GM19452 (cell line): ENCODE measurements at regions not wholly inside any gene's neighbourhood (a gene's known extent, or its start where the extent isn't known, plus 50 kb on each side); places are given as distances from the start of the nearest gene placed in this dataset.

Experiments used
- ATAC-seq: cut with Tn5 transposase; IDR thresholded peaks from one replicate; pipeline ENCODE4 v1.9.1; 2021; ENCODE audit not compliant: unreplicated experiment

DNA sequence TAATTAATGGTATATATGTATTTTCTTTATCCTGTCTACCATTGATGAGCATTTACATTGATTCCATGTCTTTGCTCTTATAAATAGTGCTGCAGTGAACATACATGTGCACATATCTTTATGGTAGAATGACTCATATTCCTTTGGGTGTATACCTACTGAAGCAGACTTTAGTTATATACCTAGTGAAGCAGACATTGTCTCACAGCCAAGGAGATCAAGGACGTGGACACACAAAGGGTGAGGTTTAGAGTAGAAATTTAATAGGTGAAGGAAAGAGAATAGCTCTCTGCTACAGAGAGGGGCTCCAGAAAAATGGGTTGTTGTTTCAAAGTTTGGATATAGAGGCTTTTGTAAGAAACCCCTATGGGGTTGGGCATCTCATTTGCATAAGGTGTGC, 700.3 kb downstream of the CDH11 start:
- ATAC-seq = no peak

DNA sequence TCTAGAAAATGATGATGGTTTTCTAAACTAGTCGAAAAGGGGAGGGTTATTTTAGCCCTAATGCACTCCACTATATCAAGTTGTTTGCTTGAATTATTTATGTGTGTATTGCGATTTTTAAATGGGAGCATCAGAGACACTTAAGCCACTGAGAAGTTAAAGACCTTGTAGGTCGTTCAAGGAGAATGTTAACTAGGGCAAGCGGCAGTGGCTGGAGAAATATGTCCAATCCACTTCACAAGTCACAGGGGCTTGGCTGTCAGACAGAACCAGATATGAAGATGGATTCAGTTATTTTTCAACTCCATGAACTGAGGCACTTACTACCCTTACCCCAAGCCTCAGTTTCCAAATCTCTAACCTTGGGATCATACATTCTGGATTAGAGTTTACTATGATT, 702.0 kb downstream of the CDH11 start:
- no peak for ATAC-seq

DNA sequence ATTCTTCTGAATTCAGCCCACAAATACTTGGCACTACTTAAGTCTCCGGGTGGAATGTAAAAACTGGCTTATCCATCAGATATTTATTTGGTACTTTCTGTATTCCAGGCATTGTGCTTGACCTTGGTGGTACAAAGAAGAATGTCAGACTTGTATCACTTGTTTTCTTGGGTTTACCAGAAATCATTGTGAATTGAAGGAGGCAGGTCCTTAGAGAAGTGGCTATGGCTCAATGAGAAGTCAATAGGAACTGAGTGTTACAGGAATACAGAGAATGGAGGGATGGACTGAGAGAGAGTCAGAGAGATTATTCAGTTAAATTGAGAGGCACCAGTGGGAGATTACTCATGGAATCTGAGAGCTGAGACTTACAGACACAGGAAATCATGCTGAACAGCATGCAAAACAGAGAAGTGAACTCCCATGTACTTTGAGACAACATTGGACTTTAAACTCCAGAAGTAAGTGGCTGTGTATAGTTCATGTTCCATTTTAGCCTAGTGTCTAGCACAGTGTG, 704.1 kb downstream of the CDH11 start:
- ATAC-seq = no peak

DNA sequence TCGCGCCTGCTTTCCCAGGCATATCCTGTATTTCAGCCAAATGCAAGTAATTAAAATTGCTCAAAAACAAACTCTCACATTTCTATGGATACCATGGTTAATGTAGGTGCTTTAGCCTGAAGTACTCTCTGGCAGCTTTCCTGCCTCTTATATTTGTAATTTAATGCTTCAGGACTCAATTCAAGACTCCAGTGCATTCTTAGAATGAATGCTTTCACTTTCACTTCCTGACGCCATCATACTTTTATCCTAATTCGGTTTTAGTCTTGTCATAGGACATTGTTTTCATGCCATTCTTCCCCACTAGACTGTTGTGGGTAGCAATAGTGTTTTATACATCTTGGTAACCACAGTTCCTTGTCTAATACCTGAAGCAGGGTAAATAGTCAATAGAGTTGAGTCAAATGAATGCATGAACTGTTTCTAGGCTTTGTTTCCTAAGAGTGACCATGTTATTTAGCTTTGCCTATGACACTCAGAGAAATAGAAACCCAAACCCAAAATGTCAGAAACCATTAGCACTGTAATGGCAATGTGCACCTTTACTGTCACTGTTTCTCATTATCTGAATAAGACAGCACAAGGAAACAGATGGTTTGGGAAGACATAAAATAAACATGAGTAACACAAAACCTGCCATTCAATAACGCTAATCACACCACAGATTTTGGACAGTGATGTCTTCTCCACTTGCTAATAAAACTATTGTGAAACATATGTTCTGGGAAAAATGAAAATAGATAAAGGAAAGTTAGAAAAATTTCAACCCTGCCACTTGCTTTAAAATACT, 705.5 kb downstream of the CDH11 start:
- no peak for ATAC-seq

DNA sequence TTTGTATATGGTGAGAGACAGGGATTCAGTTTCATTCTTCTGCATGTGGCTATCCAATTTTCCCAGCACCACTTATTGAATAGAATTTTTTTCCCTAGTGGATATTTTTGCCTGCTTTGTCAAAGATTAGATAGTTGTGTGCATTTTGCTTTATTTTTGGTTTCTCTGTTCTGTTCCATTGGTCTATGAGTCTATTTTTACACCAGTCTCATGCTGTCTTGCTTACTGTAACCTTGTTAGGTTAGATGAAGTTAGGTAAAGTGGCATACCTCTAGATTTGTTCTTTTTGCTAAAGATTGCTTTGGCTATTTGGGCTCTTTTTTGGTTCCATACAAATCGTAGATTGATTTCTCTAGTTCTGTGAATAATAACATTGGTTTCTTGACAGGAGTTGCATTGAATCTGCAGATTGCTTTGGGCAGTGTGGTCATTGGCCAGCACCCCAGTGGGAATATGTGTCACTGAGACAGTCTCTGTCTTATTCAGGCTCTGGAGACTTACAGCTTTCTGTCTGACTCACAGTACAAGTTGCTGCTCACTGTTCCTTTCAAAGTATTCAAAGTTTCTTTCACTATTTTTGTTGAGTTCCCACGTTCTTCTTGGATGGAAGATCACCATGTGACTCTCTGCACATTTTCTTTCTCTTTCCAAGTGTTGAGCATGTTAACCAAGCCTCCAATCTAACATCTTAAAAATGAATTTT, 709.1 kb downstream of the CDH11 start:
- ATAC-seq = no peak

DNA sequence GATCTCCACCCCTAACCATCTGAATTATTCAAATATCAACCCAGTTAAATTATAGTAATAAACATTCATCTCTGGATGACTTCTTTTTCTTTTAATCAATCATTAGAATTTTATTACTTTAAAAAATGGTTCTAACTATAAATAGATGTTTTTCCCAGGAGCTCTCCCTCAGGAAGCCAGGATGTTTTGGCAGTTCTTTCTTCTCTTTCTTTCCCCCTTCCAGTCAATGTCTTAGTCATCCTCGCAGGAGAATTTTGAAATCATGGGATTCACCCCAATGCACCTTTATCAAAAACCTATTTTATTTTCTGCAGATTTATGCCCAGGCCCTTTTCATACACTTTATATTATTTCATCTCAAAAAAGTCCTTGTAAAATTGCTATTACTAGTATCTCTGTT, 711.6 kb downstream of the CDH11 start:
- no peak for ATAC-seq

DNA sequence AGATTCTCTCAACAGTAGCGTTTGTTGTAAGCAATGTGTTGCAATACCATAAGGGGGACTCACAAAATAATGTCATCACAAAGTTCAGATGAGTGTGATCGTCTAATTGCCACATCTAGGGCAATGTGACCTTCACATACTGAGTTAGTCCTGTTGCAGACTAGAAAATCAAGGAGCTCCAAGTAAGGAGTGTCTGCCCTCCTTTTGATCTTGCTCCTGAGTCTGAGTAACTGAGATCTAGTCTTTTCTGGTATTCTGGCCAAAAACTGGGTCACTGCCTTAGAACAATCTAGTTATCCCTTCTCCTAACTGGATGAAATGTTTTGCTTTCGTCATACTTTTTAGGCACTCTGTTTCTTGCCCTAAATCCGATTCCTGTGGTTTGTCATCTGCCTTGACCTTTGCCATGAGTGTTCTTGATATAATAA, 712.1 kb downstream of the CDH11 start:
- ATAC-seq = no peak

DNA sequence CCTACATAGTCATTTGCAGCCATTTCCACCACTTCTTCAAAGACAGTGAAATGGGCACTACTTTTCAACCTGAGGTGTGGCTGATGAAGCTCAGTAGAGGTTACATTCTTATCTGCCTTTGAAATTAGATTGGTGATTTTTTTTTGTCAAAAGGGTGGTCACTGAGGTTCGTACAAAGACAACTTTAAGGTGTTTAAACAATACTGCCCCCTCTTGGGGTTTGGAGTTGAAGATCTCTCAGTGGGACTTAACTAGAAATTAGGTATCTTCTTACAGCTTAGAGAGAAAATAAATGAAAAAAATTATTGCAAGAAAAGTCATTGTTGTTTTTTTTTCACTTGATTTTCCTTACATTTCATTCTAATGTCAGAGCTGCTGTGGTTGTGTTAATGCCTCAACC, 713.2 kb downstream of the CDH11 start:
- no peak for ATAC-seq

DNA sequence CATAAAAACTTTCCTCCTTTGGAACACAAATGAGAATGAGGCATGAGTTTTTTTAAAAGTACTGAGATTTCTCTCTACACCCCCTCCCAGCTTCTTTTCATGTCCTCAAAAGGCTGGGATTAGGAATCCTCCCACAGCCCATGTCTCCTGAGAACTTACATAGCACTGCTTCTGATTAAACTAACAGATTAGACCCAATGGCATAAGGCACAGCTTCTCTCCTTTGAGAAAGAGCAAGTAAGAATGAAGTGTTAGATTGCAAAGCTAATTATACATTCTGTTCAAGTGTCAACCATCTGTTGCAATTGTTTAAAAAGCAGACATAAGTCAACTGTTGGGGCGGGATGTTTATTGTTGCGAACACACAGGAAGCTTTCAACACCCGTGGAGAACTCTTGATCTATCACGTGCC, 715.1 kb downstream of the CDH11 start:
- no peak for ATAC-seq

DNA sequence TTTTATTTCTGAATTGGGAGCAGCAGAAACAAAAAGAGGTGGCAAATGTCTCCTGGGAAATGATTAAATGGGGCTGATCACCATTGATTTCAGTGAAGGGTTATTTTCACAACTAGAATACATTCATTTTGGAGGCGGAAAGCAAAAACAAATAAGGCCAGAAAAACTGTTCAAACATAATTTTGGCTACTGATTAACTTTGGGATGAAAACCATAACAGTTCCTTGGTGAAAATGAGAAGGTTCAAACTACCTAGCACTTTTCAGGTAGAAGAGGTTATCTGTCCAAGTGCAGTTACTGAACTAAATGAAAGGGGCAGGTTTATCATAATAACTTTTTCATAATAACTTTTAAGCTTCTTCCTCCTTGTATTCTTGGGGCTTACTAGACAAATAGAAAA, 718.5 kb downstream of the CDH11 start:
- no peak for ATAC-seq

DNA sequence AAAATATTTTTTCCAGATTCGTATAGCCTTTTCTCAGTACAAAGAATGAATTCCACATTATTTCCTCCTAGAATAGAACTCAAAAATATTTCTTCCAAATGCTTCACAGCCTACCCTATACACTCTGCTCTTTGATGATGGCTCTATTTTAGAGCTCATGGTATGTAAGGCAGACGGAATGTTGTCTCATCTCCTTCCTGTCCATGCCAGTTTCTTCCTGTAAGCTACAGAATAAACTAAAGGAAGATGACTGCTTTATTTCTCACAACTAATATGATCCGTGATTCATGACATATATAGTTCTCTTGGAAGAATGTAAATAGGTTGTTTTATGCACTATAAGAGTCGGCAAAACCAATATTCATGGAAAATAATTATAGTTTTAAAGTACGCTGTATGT, 723.1 kb downstream of the CDH11 start:
- no peak for ATAC-seq

DNA sequence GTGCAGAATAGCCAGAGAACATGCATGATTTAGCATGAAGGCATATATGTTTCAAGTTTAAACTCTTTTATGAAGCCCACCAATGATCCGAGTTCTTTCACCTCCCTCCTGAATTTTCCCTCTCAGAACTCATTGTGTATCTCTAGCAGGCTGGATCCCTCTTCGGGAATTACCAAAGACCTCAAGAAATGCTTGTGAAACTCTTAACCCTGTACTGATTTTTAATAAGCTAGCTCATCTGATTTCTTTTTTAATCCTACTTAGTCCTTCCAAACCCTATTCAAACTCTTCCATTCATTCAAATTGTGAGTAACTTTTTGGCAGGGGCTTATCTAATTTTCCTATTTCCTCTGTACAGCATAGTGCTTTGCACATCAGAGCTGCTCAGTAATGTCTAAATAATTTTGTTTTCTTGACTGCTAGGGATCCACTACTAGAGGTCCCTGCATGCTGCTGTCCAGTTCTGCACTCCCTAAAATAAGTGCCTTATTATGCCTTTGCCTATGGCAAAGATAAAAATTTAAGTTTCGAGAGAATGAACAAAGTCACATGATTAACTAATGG, 723.8 kb downstream of the CDH11 start:
- ATAC-seq = no peak

DNA sequence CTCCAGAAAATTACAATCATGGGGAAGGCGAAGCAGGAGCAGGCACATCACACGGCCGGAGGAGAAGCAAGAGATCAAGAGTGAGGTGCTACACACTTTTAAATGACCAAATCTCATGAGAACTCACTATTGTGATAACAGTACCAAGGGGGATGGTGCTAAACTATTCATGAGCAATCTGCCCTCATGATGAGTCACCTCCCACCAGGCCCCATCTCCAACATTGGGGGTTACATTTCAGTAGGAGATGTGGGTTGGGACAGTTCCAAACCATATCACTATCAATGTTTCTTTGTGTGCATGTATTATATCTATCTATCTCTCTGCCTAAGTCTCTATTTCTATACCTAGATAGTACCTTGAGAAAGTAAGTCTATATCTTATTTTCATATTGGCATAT, 724.8 kb downstream of the CDH11 start:
- ATAC-seq = no peak

DNA sequence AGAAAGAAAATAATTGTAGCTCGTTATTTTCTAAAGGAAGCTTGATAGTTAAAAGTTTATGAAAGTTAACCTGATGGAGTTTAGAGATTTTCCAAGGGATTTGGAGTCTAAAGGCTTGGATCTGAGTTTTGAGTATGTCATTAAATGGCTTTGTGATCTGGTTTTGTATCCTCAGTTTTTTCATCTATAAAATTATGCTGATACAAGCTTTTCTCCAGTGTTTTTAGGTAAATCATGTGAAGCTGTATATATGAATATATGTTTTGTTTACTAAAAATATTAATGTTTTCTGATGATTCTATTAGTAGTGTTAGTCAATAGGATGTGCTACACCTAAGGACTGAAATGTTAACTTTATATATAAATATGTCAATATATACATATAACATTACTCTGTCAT, 727.8 kb downstream of the CDH11 start:
- no peak for ATAC-seq

DNA sequence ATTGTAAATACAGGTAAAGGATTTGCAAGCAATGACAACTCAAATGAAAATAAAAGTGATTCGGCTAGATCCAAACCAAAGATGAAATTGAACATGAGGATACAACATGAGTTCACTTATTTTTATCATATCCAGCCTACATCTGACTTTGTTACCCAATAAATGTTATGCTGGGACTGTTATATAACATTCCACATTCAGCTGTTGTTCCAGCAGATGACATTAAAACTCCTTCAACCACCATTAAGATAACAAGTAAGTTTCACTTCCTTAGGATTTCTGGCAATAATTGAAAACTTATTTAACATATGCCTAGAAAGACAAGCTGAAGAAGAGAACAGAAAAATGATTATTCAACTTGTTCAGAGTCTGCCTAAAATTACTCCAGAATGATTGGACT, 729.4 kb downstream of the CDH11 start:
- no peak for ATAC-seq

DNA sequence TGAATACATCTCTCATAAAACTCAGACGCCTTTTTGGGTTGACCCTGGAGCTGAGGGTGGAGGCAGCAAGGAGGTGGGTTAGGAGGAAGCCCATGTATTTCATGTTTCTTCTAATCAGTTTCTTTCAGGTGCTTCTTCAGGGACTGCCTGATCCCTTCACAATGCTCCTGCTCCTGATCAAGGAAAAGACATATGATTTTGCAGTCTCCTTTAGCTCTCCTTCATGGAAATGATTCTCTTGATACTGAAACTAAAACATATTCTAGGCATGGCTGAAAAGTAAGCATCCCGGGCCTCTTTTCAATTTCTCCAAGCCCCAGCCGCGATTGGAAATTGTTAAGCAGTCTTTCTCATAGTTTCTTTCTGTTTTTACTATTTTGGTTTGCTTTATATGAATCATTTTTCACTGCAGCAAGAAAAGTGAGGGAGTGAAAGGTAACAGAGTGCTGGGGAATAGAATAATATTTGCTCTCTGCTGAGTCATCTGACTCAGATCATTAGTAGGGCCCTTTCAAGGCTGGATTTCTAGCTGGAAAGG, 730.7 kb downstream of the CDH11 start:
- ATAC-seq = no peak

DNA sequence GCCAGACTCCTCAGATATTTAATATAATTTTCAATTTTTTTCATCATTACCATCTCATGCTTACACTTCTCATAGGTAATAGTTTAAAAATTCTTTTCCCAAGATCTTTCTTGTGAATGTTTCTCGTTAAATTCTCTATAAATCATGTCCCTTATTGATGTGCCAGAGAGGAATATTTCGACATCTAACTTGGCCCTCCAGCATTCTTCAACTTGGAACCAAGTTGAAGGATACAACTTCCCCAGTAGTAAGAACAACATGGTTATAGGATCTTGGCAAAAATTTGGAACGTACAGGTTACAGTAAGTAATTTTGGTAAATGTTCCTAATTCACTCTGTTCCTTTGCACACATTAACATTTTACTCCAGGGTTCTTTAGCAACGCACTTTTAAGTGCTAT, 731.8 kb downstream of the CDH11 start:
- no peak for ATAC-seq

DNA sequence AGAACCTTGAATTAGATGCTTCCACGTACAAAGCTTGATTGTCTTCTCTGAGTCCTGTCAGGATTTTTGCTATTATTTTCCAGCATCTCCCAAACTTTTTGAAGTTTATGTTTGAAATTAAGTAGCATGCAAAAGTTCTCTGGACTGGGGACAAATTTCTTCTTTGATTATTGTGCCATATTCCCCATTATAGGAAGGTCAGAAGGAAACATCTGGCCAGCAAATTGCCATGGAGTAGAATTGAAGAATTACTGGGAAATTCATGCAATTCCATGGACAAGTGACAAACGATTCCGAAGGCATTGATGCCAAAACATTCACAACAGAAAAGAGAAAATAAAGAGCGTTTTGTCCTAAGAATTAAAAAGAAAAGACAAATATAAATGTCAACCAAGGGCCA, 737.2 kb downstream of the CDH11 start:
- ATAC-seq = no peak

DNA sequence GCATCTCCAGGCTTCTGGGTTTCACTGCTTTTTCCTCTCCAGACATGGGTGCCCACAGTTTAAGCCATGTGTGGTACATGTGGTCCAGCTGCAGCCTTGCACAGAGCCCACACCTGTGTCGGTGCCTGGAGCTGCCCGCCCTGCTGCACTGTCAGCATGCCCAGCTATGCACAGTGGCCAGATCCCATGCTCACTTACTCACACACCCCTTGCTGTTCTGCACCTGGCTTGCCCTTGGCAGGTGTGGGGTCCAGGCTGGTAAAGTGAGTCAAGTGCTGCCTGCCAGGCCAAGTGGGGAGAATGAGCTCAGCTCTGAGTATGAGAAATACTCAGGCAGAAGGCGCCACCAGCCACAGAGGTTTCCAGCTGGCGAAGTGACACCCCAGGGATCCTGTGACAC, 739.9 kb downstream of the CDH11 start:
- no peak for ATAC-seq

DNA sequence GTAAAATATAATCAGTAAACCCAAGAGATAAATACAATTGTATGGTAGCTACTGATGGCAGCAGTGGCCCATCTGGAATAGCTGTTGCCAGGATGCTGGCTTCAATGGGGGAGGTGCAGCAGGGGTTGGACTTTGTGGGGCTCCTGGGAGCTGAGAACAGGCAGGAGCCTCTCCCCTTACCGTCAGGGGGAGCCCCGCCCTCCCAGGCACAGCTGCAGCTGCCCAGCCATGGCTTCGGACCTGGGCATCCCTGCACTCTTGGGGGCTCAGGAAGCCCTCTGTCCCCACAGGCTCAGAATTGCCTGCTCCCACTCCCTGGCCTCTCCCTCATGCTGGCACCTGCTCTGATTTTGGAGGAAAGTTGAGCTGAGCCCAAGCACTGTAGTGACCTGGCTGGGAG, 741.1 kb downstream of the CDH11 start:
- no peak for ATAC-seq

DNA sequence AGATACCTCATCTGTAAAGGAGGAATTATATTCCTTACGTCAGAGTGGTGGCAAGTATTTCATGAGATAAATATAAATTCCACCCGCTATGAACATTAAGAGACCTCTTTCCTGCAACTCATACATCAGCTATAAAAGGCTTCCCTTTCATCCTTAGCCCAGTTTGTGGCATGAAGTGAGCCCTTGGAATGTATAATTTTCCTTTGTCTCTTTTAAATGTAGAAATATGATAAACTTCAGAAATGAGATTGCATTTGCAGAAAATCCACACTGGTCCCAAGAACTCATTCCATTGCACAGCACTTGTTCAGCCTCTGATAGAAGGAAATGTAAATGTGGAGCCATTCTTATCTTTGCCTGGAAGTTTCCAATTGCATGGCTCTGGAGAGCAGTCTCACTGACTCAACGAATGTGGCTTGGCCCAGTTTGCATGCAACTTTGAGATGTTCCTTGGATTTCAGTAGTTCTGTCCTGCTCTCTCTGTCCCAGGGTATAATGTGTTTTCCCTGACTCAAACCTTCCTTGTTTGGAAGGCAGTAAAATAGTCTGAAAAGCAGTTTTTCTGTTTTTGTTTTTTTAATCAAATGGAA, 746.4 kb downstream of the CDH11 start:
- ATAC-seq = no peak

DNA sequence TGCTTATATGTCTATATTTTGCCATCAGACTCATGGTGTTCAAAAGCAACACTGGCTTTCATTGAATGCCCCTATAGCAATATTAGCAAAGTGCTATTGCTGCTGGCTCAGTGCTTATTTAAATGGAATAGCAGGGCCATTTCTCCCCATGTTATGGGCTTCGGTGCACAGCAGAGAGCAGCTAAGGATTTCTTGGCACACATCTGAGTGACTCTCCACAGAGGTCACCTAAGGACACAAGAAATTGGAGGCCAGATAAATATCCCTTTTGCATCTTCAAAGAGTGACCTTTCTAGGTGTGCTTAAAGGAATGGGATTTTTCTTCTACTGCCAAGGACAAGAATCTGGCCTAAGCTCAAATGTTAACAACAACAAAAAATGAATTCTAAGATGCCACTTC, 751.8 kb downstream of the CDH11 start:
- no peak for ATAC-seq
